ENCODE measurements at regions not wholly inside any gene's neighbourhood (a gene's known extent, or its start where the extent isn't known, plus 50 kb on each side); places are given as distances from the start of the nearest gene placed in this dataset.
A peak's percentile ranks its signal among the peaks of the same experiment; 100 is the strongest.

- DNase-seq (ENCODE audit: low spot score): no peak
Observed at GRCh38 chr3:178152988-178153387, 383.2 kb upstream of the KCNMB2 start.

GRCh38 chr3:178155521-178155920, 380.7 kb upstream of the KCNMB2 start:
- DNase-seq (ENCODE audit: low spot score): no peak

- DNase-seq (ENCODE audit: low spot score): no peak
Observed at GRCh38 chr3:178156301-178156700, 379.9 kb upstream of the KCNMB2 start.

GRCh38 chr3:178159691-178160220, 376.5 kb upstream of the KCNMB2 start:
- DNase-seq (ENCODE audit: low spot score): no peak

- no peak for DNase-seq (ENCODE audit: low spot score)
Observed at GRCh38 chr3:178169421-178169820, 366.8 kb upstream of the KCNMB2 start.

GRCh38 chr3:178170698-178171535, 365.3 kb upstream of the KCNMB2 start:
- peak; percentile 57 for DNase-seq (ENCODE audit: low spot score)

- no peak for DNase-seq (ENCODE audit: low spot score)
Observed at GRCh38 chr3:178172121-178172520, 364.1 kb upstream of the KCNMB2 start.

GRCh38 chr3:178174201-178174915, 361.9 kb upstream of the KCNMB2 start:
- no peak for DNase-seq (ENCODE audit: low spot score)

GRCh38 chr3:178181088-178181487, 355.1 kb upstream of the KCNMB2 start:
- DNase-seq (ENCODE audit: low spot score): no peak

- no peak for DNase-seq (ENCODE audit: low spot score)
Observed at GRCh38 chr3:178181784-178182183, 354.5 kb upstream of the KCNMB2 start.

- DNase-seq (ENCODE audit: low spot score): no peak
Observed at GRCh38 chr3:178182337-178182779, 353.9 kb upstream of the KCNMB2 start.

- no peak for DNase-seq (ENCODE audit: low spot score)
Observed at GRCh38 chr3:178184833-178185232, 351.4 kb upstream of the KCNMB2 start.

GRCh38 chr3:178186666-178187065, 349.6 kb upstream of the KCNMB2 start:
- no peak for DNase-seq (ENCODE audit: low spot score)

GRCh38 chr3:178189854-178190253, 346.4 kb upstream of the KCNMB2 start:
- no peak for DNase-seq (ENCODE audit: low spot score)

GRCh38 chr3:178193846-178194245, 342.4 kb upstream of the KCNMB2 start:
- DNase-seq (ENCODE audit: low spot score): no peak

- no peak for DNase-seq (ENCODE audit: low spot score)
Observed at GRCh38 chr3:178194539-178194938, 341.7 kb upstream of the KCNMB2 start.

GRCh38 chr3:178195824-178196223, 340.4 kb upstream of the KCNMB2 start:
- DNase-seq (ENCODE audit: low spot score): peak; percentile 42

- peak; percentile 48 for DNase-seq (ENCODE audit: low spot score)
Observed at GRCh38 chr3:178198329-178198728, 337.9 kb upstream of the KCNMB2 start.

- no peak for DNase-seq (ENCODE audit: low spot score)
Observed at GRCh38 chr3:178200316-178200715, 335.9 kb upstream of the KCNMB2 start.

GRCh38 chr3:178201714-178202113, 334.5 kb upstream of the KCNMB2 start:
- DNase-seq (ENCODE audit: low spot score): no peak

- DNase-seq (ENCODE audit: low spot score): no peak
Observed at GRCh38 chr3:178202194-178202593, 334.0 kb upstream of the KCNMB2 start.

GRCh38 chr3:178203165-178203564, 333.1 kb upstream of the KCNMB2 start:
- peak; percentile 34 for DNase-seq (ENCODE audit: low spot score)

- DNase-seq (ENCODE audit: low spot score): no peak
Observed at GRCh38 chr3:178203650-178204049, 332.6 kb upstream of the KCNMB2 start.
